ENCODE measurements at regions not wholly inside any gene's neighbourhood (a gene's known extent, or its start where the extent isn't known, plus 50 kb on each side); places are given as distances from the start of the nearest gene placed in this dataset.

DNA sequence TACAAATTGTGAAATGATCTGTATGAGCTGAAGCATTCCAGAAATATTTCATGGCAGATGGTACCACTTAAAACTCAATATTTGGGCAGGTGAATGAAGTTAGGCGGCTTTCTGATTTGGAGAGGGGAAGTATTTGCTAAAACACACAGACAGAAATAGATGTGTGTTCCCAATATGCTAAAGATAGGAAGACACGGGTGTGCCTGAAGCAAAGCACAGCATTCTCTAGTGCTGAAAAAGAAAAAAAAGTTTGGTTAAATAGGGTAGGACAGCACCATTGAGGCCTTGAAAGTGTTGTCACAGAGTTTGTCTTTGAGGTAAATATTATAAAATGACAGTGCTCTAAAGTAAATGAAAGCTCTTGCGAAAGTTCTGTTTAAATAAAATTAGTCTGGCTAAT is 252.2 kb upstream of the HSF2 start:
- TF ChIP-seq, protein P1, sequence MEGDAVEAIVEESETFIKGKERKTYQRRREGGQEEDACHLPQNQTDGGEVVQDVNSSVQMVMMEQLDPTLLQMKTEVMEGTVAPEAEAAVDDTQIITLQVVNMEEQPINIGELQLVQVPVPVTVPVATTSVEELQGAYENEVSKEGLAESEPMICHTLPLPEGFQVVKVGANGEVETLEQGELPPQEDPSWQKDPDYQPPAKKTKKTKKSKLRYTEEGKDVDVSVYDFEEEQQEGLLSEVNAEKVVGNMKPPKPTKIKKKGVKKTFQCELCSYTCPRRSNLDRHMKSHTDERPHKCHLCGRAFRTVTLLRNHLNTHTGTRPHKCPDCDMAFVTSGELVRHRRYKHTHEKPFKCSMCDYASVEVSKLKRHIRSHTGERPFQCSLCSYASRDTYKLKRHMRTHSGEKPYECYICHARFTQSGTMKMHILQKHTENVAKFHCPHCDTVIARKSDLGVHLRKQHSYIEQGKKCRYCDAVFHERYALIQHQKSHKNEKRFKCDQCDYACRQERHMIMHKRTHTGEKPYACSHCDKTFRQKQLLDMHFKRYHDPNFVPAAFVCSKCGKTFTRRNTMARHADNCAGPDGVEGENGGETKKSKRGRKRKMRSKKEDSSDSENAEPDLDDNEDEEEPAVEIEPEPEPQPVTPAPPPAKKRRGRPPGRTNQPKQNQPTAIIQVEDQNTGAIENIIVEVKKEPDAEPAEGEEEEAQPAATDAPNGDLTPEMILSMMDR (IDR thresholded peaks at IDR 0.05): no peak
- no peak overlapping the region for H3K4me3 Mint-ChIP-seq
- no peak overlapping the region for H3K27ac Mint-ChIP-seq
- DNase-seq: no peak
- no peaks in the 10 kb centered on the region for H3K9me3 Mint-ChIP-seq
- peaks cover 2% of the 10 kb centered on the region for H3K27me3 Mint-ChIP-seq (ENCODE audit: low read depth, poor library complexity)
- no peaks in the 10 kb centered on the region for H3K36me3 Mint-ChIP-seq (ENCODE audit: low read depth)
- H3K4me1 Mint-ChIP-seq: no peaks in the 10 kb centered on the region

DNA sequence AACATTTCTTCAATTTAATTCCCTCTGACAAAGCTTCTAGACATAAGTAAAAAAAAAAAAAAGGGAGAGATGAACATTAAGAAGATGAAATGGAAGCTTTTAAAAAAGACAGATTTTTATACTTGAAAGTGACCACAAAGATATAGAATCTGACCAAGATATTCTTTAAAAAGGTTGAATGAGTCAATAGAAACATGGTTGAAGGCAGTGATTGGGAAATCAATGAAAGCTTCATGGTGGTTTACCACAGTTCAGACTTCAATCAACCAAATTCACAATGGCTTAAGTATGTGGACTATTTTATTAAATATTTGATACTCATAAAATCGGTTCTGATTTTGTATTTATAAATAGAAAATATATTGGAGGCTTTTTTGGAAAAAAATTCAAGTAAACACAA is 248.4 kb upstream of the HSF2 start:
- Mint-ChIP-seq H3K4me1 (no peaks in the 10 kb centered on the region), H3K9me3 (no peaks in the 10 kb centered on the region), H3K27ac (no peak overlapping the region), H3K27me3 (ENCODE audit: low read depth, poor library complexity) (peaks cover 2% of the 10 kb centered on the region), H3K4me3 (no peak overlapping the region), H3K36me3 (ENCODE audit: low read depth) (no peaks in the 10 kb centered on the region)
- TF ChIP-seq, protein P1 (IDR thresholded peaks at IDR 0.05): no peak
- no peak for DNase-seq

DNA sequence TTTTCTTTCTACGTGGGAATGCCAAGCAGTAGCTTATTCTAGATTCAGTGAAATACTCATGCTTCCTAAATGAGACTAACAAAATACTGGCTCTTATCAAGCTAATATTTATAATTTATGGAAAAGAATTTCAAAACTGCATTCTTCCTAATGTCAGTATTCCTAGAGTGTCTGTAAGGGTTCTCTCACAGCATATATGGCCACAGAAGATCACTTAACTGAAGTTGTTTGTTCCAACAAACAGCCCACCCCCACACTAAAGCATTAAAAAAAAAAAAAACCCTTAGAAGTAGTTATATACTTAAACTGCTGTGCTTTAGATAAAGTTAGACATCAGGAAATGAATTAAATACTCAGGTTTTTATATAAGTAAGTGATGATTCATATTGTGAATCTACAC is 247.7 kb upstream of the HSF2 start:
- no peak for DNase-seq
- TF ChIP-seq, protein P1 (IDR thresholded peaks at IDR 0.05): no peak
- peaks cover 5% of the 10 kb centered on the region for H3K27me3 Mint-ChIP-seq (ENCODE audit: low read depth, poor library complexity)
- no peak overlapping the region for H3K27ac Mint-ChIP-seq
- no peak overlapping the region for H3K4me3 Mint-ChIP-seq
- no peaks in the 10 kb centered on the region for H3K4me1 Mint-ChIP-seq
- no peaks in the 10 kb centered on the region for H3K9me3 Mint-ChIP-seq
- no peaks in the 10 kb centered on the region for H3K36me3 Mint-ChIP-seq (ENCODE audit: low read depth)

DNA sequence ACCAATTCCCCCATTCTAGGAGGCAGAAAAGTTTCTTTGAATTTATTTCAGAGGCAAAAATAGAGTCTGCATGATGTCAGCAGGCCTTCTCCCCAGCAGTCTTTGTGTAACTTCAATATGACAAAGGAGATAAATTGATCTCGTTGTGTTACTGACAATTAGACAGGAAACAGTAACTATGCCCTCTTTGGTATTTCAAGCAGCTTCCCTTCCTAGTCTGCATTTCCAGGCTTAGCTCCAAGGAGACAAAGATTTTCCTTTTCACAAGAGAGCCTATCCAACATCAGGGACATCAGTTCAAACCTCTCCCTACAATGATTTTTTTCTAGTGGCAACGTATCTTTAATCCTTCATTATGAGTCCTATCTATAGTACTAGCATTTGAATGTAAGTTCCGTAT is 245.9 kb upstream of the HSF2 start:
- Mint-ChIP-seq H3K36me3 (ENCODE audit: low read depth) (no peaks in the 10 kb centered on the region), H3K4me3 (no peak overlapping the region), H3K27me3 (ENCODE audit: low read depth, poor library complexity) (peaks cover 5% of the 10 kb centered on the region), H3K9me3 (no peaks in the 10 kb centered on the region), H3K27ac (no peak overlapping the region), H3K4me1 (no peaks in the 10 kb centered on the region)
- no peak for DNase-seq
- TF ChIP-seq, protein P1 (IDR thresholded peaks at IDR 0.05): no peak

DNA sequence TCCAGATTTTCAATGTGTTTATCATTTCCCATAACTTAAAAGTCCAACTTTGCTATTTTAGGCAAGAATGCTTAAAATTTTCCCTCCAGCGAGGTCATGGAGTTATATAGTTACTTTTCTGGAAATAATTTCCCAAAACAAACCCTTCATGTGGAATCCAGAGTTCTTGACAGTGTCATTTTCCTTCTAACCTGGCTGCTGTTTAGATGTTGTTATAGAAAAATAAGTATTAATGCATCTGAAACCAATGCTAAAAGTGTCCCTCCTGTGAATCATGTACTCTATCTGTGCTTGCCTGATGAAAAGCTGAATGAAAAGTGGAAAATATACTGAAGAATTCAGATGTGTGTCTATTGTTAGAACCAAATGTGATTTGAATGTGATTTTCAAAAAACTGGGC is 245.3 kb upstream of the HSF2 start:
- no peak for DNase-seq
- TF ChIP-seq, protein P1 (IDR thresholded peaks at IDR 0.05): no peak
- H3K27me3 Mint-ChIP-seq (ENCODE audit: low read depth, poor library complexity): peaks cover 5% of the 10 kb centered on the region
- no peaks in the 10 kb centered on the region for H3K36me3 Mint-ChIP-seq (ENCODE audit: low read depth)
- no peak overlapping the region for H3K27ac Mint-ChIP-seq
- no peaks in the 10 kb centered on the region for H3K9me3 Mint-ChIP-seq
- H3K4me3 Mint-ChIP-seq: no peak overlapping the region
- no peaks in the 10 kb centered on the region for H3K4me1 Mint-ChIP-seq

DNA sequence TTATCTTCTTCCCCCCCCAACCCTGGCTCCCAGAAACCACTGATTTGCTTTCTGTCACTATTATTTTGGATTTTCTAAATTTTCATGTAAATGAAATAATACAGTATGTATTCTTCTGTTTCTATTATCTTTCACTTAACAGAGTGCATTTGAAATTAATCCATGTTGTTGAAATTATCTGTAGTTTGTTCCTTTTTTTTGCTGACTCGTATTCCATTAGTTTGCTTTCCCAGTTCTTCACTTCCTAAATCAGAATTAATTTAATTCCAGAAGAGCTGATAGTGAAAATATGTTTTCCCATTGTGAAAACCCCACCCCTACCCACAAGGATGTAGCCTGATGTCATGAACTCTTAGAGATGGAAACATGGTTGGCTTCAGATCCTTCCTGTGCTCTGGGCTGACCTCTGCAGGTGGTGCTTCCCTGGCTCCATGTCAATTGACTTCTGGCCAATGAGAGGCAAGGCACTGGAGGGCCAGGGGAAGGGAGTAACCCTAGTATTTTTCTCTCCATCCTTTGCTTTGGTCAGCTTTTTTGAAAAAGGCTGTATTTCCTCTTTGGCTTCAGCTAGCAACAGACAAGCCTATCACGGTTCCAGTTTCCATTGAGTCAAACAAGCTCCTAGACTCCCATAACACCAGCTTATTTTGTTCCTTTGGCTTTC is 244.4 kb upstream of the HSF2 start:
- Mint-ChIP-seq H3K36me3 (ENCODE audit: low read depth) (no peaks in the 10 kb centered on the region), H3K4me3 (no peak overlapping the region), H3K4me1 (no peaks in the 10 kb centered on the region), H3K27ac (no peak overlapping the region), H3K27me3 (ENCODE audit: low read depth, poor library complexity) (peaks cover 5% of the 10 kb centered on the region), H3K9me3 (no peaks in the 10 kb centered on the region)
- no peak for DNase-seq
- TF ChIP-seq, protein P1 (IDR thresholded peaks at IDR 0.05): no peak

Data from nephron progenitor cell (in vitro differentiated cells).